Neutrophil (primary cell): ENCODE measurements at regions not wholly inside any gene's neighbourhood (a gene's known extent, or its start where the extent isn't known, plus 50 kb on each side); places are given as distances from the start of the nearest gene placed in this dataset.

Experiments used
- H3K27ac ChIP-seq: fragments of 200-600 bp; sonication (generic); 2 replicates; pipeline ENCODE4 v1.5.1; 2016; ENCODE audit warnings: mild to moderate bottlenecking, moderate library complexity
- H3K27me3 ChIP-seq: fragments of 200-600 bp; sonication (generic); 2 replicates; pipeline ENCODE4 v1.6.0; 2016; ENCODE audit warnings: mild to moderate bottlenecking
- H3K36me3 ChIP-seq: fragments of 200-600 bp; sonication (generic); 2 replicates; pipeline ENCODE4 v1.5.1; 2017
- H3K4me1 ChIP-seq, 2 experiments: fragments of 200-600 bp in 1 of 2; sonication (generic) in 1 of 2; 1 replicate in 1 of 2; 2 replicates in 1 of 2; pipeline versions ENCODE4 v1.5.1 to v1.6.1; 2013 to 2016; ENCODE audit warnings: low read depth in 1 of 2, low read length in 1 of 2, mild to moderate bottlenecking in 1 of 2, moderate library complexity in 1 of 2; ENCODE audit not compliant: control insufficient read depth in 1 of 2, insufficient read depth in 1 of 2
- H3K4me3 ChIP-seq, 2 experiments: fragments of 200-600 bp in 1 of 2; sonication (generic) in 1 of 2; 1 replicate in 1 of 2; 2 replicates in 1 of 2; pipeline ENCODE4 v1.5.1; 2013 to 2016; ENCODE audit warnings: low read depth in 1 of 2, low read length in 1 of 2, mild to moderate bottlenecking in 1 of 2, moderate library complexity in 1 of 2
- H3K9me3 ChIP-seq: fragments of 200-600 bp; sonication (generic); 2 replicates; pipeline ENCODE4 v1.5.1; 2016
- CTCF ChIP-seq: fragments of 200-600 bp; sonication (generic); IDR thresholded peaks from 2 replicates; pipeline ENCODE4 v1.5.1; 2016; ENCODE audit warnings: antibody characterized with exemption

GRCh38 chr3:118277814-118278213 is 756.8 kb downstream of the IGSF11 start:
- Histone ChIP-seq H3K9me3 (no peaks in the 10 kb centered on the region), H3K4me1 (no peaks in the 10 kb centered on the region), H3K36me3 (no peaks in the 10 kb centered on the region), H3K4me3 (no peak overlapping the region), H3K27me3 (no peaks in the 10 kb centered on the region), H3K27ac (no peak overlapping the region)
- TF ChIP-seq CTCF = no peak

GRCh38 chr3:118292841-118293240 is 741.8 kb downstream of the IGSF11 start:
- Histone ChIP-seq H3K9me3 (no peaks in the 10 kb centered on the region), H3K4me1 (no peaks in the 10 kb centered on the region), H3K4me3 (no peak overlapping the region), H3K36me3 (no peaks in the 10 kb centered on the region), H3K27me3 (no peaks in the 10 kb centered on the region), H3K27ac (no peak overlapping the region)
- no peak for TF ChIP-seq CTCF

GRCh38 chr3:118298133-118298532 is 736.5 kb downstream of the IGSF11 start:
- Histone ChIP-seq H3K4me3 (no peak overlapping the region), H3K4me1 (no peaks in the 10 kb centered on the region), H3K9me3 (no peaks in the 10 kb centered on the region), H3K36me3 (no peaks in the 10 kb centered on the region), H3K27me3 (no peaks in the 10 kb centered on the region), H3K27ac (no peak overlapping the region)
- no peak for TF ChIP-seq CTCF

GRCh38 chr3:118304557-118304956 is 730.1 kb downstream of the IGSF11 start:
- H3K27me3 ChIP-seq = no peaks in the 10 kb centered on the region
- no peak overlapping the region for H3K27ac ChIP-seq
- no peaks in the 10 kb centered on the region for H3K4me1 ChIP-seq
- H3K36me3 ChIP-seq = no peaks in the 10 kb centered on the region
- H3K9me3 ChIP-seq = no peaks in the 10 kb centered on the region
- H3K4me3 ChIP-seq = no peak overlapping the region
- no peak for TF ChIP-seq CTCF

GRCh38 chr3:118332699-118333098 is 701.9 kb downstream of the IGSF11 start:
- TF ChIP-seq CTCF = no peak
- H3K27me3 ChIP-seq = no peaks in the 10 kb centered on the region
- H3K4me3 ChIP-seq = no peak overlapping the region
- no peaks in the 10 kb centered on the region for H3K36me3 ChIP-seq
- H3K27ac ChIP-seq = no peak overlapping the region
- no peaks in the 10 kb centered on the region for H3K9me3 ChIP-seq
- no peaks in the 10 kb centered on the region for H3K4me1 ChIP-seq

GRCh38 chr3:118337649-118338048 is 697.0 kb downstream of the IGSF11 start:
- H3K27ac ChIP-seq = no peak overlapping the region
- no peaks in the 10 kb centered on the region for H3K27me3 ChIP-seq
- H3K4me1 ChIP-seq = no peaks in the 10 kb centered on the region
- TF ChIP-seq CTCF = no peak
- H3K4me3 ChIP-seq = no peak overlapping the region
- no peaks in the 10 kb centered on the region for H3K9me3 ChIP-seq
- H3K36me3 ChIP-seq = no peaks in the 10 kb centered on the region
